NB4 (cell line): ENCODE measurements at regions not wholly inside any gene's neighbourhood (a gene's known extent, or its start where the extent isn't known, plus 50 kb on each side); places are given as distances from the start of the nearest gene placed in this dataset.

Experiments used
- DNase-seq: peaks from one replicate; pipeline ENCODE4 v3.0.0; 2010; ENCODE audit warnings: low read depth
- H3K4me3 ChIP-seq: one replicate; pipeline ENCODE4 v1.5.1; 2011; ENCODE audit warnings: mild to moderate bottlenecking, low read depth, low read length, moderate library complexity
- CTCF ChIP-seq: IDR thresholded peaks from one replicate; pipeline ENCODE4 v1.5.1; 2012; ENCODE audit warnings: low read depth, low read length
- MAX ChIP-seq: IDR thresholded peaks from 2 replicates; pipeline ENCODE4 v1.6.1; 2011; ENCODE audit warnings: low read depth, low read length
- MYC ChIP-seq: IDR thresholded peaks from 2 replicates; pipeline ENCODE4 v1.6.1; 2011; ENCODE audit warnings: low read depth, low read length
- POLR2A ChIP-seq: IDR thresholded peaks from 2 replicates; pipeline ENCODE4 v1.6.1; 2011; ENCODE audit warnings: mild to moderate bottlenecking; ENCODE audit not compliant: insufficient read length; ENCODE audit errors: extremely low read depth

- TF ChIP-seq CTCF (no peak), POLR2A (no peak), MYC (no peak), MAX (no peak)
- DNase-seq = no peak
- H3K4me3 ChIP-seq = no peak overlapping the region
These were observed 232.7 kb downstream of the MAF start for GRCh38 chr16:79367822-79368221.

GRCh38 chr16:79366635-79367034, 233.9 kb downstream of the MAF start:
- DNase-seq = no peak
- no peak overlapping the region for H3K4me3 ChIP-seq
- TF ChIP-seq POLR2A = no peak
- TF ChIP-seq CTCF = no peak
- no peak for TF ChIP-seq MAX
- no peak for TF ChIP-seq MYC

- DNase-seq = no peak
- TF ChIP-seq POLR2A (no peak), MAX (no peak)
- H3K4me3 ChIP-seq = no peak overlapping the region
These were observed 234.8 kb downstream of the MAF start for GRCh38 chr16:79365702-79366101.

- DNase-seq = no peak
- TF ChIP-seq MYC (no peak), MAX (no peak), CTCF (no peak), POLR2A (no peak)
- no peak overlapping the region for H3K4me3 ChIP-seq
These were observed 237.1 kb downstream of the MAF start for GRCh38 chr16:79363484-79363883.

GRCh38 chr16:79363035-79363434, 237.5 kb downstream of the MAF start:
- TF ChIP-seq POLR2A (no peak), MAX (no peak), CTCF (no peak), MYC (no peak)
- H3K4me3 ChIP-seq = no peak overlapping the region
- no peak for DNase-seq

GRCh38 chr16:79362300-79362970, 238.1 kb downstream of the MAF start:
- TF ChIP-seq POLR2A (no peak), CTCF (no peak), MYC (no peak), MAX (no peak)
- DNase-seq = no peak
- no peak overlapping the region for H3K4me3 ChIP-seq
